PC-9 (cell line): ENCODE measurements at regions not wholly inside any gene's neighbourhood (a gene's known extent, or its start where the extent isn't known, plus 50 kb on each side); places are given as distances from the start of the nearest gene placed in this dataset.

Source experiments
- BruUV-seq: library from RNA; stranded (reverse); fragments of 400-500 nt; replicated peaks from 2 replicates; lab custom pipeline; 2021; lab: Mats Ljungman, UMichigan
- CTCF ChIA-PET: fragments of 300-600 bp; sonication (Branson Sonifier 250); formaldehyde crosslinking; loops from one replicate; lab custom pipeline; 2022; ENCODE audit warnings: antibody characterized with exemption; lab: Charles Lee
- POLR2A ChIA-PET: fragments of 300-600 bp; sonication (Branson Sonifier 250); formaldehyde crosslinking; loops from one replicate; lab custom pipeline; 2022; ENCODE audit warnings: antibody characterized with exemption; ENCODE audit not compliant: unreplicated experiment; lab: Charles Lee
- DNase-seq, 2 experiments: peaks; one replicate each; pipeline versions ENCODE4 v3.0.0 to v3.0.0-alpha.2; 2015 to 2022; ENCODE audit warnings: mixed read lengths in 1 of 2
- H2AFZ ChIP-seq: fragments of 200-600 bp; sonication (generic); 2 replicates; pipeline ENCODE4 v1.8.1; 2017; ENCODE audit warnings: antibody characterized with exemption
- H3F3A ChIP-seq: fragments of 200-600 bp; sonication (generic); 2 replicates; pipeline ENCODE4 v1.8.1; 2017; ENCODE audit warnings: antibody characterized with exemption, mild to moderate bottlenecking, low read depth; ENCODE audit not compliant: insufficient read depth
- H3K27ac ChIP-seq: fragments of 200-600 bp; sonication (generic); 2 replicates; pipeline ENCODE4 v1.6.1; 2016; ENCODE audit warnings: mixed run types
- H3K27me3 ChIP-seq: fragments of 200-600 bp; sonication (generic); 2 replicates; pipeline ENCODE4 v1.6.1; 2016; ENCODE audit warnings: low read depth, mixed run types; ENCODE audit not compliant: insufficient read depth
- H3K36me3 ChIP-seq: fragments of 200-600 bp; sonication (generic); 2 replicates; pipeline ENCODE4 v1.6.1; 2016; ENCODE audit warnings: low read depth, mixed run types
- H3K4me1 ChIP-seq: fragments of 200-600 bp; sonication (generic); replicated peaks from 2 replicates; pipeline ENCODE4 v1.6.1; 2016; ENCODE audit warnings: mixed run types; ENCODE audit not compliant: insufficient read depth
- H3K4me2 ChIP-seq: fragments of 200-600 bp; sonication (generic); 2 replicates; pipeline ENCODE4 v1.6.1; 2017; ENCODE audit warnings: mixed run types
- H3K4me3 ChIP-seq: fragments of 200-600 bp; sonication (generic); 2 replicates; pipeline ENCODE4 v1.6.1; 2016; ENCODE audit warnings: mixed run types
- H3K79me2 ChIP-seq: fragments of 200-600 bp; sonication (generic); 2 replicates; pipeline ENCODE4 v1.6.1; 2017; ENCODE audit warnings: low read depth, mixed run types
- H3K9me2 ChIP-seq: fragments of 200-600 bp; sonication (generic); 2 replicates; pipeline ENCODE4 v1.8.1; 2017; ENCODE audit warnings: mild to moderate bottlenecking; ENCODE audit not compliant: insufficient read depth
- H3K9me3 ChIP-seq: fragments of 200-600 bp; sonication (generic); 2 replicates; pipeline ENCODE4 v1.8.1; 2016; ENCODE audit warnings: low read depth; ENCODE audit not compliant: insufficient read depth
- H4K20me1 ChIP-seq: fragments of 200-600 bp; sonication (generic); 2 replicates; pipeline ENCODE4 v1.8.1; 2017; ENCODE audit not compliant: insufficient read depth
- EZH2 ChIP-seq: fragments of 200-600 bp; sonication (generic); IDR thresholded peaks from 2 replicates; pipeline ENCODE4 v1.8.0; 2017; ENCODE audit warnings: antibody characterized with exemption, low read depth
- intact Hi-C: fragments of 100-400 bp; cut with micrococcal nuclease; formaldehyde crosslinking; loops from one replicate; pipeline ENCODE4 v1.10.0; 2022; ENCODE audit not compliant: unreplicated experiment
- TF ChIP-seq, protein P1 (sequence below): fragments of 200-600 bp; sonication (generic); conservative IDR thresholded peaks from 2 replicates; pipeline ENCODE4 v1.6.1; 2017; ENCODE audit warnings: mixed run types, antibody characterized with exemption, mild to moderate bottlenecking, moderate library complexity

DNA sequence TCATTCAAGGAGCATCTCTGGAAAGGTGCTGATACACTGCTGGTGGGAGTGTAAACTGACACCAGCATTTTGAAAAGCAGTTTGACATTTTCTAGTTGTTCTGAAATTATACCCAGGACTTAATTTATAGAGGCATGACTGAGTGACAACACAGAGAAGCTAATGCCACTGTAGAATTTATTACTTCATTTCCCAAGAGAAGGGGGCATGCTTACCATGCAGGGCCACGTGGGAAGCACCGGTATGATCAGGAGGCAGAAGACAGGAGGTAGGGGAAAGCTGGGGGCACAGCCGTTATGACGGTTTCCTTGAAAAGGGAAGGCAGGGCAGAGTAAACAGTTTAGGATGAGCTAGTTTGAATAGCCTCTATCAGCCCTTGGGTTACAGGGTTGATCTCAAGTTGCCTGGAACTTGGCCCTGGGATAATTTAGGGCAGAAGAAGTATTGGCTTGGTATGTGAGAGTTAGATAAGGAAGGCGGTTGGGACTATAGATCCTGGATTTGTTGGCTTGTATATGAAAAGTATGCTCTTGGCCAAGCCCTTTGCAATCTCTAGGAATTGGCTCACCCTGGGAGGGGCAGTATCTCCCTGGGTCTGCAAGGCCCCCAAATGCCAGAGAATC is 305.7 kb downstream of the ENC1 start:
- DNase-seq = no peak
- TF ChIP-seq, protein P1, sequence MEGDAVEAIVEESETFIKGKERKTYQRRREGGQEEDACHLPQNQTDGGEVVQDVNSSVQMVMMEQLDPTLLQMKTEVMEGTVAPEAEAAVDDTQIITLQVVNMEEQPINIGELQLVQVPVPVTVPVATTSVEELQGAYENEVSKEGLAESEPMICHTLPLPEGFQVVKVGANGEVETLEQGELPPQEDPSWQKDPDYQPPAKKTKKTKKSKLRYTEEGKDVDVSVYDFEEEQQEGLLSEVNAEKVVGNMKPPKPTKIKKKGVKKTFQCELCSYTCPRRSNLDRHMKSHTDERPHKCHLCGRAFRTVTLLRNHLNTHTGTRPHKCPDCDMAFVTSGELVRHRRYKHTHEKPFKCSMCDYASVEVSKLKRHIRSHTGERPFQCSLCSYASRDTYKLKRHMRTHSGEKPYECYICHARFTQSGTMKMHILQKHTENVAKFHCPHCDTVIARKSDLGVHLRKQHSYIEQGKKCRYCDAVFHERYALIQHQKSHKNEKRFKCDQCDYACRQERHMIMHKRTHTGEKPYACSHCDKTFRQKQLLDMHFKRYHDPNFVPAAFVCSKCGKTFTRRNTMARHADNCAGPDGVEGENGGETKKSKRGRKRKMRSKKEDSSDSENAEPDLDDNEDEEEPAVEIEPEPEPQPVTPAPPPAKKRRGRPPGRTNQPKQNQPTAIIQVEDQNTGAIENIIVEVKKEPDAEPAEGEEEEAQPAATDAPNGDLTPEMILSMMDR = no peak
- no peak for TF ChIP-seq EZH2
- no peak overlapping the region for H3K27ac ChIP-seq
- intact Hi-C loops = no loop called here
- H3K9me3 ChIP-seq = peaks cover 3% of the 10 kb centered on the region; the same call in 1 of the 2 replicates
- H3K4me3 ChIP-seq = no peak overlapping the region
- no peaks in the 10 kb centered on the region for H3K4me1 ChIP-seq
- H3K27me3 ChIP-seq = no peaks in the 10 kb centered on the region
- no TSS peak for BruUV-seq
- no peak overlapping the region for H3K4me2 ChIP-seq
- no peaks in the 10 kb centered on the region for H3K79me2 ChIP-seq
- H2AFZ ChIP-seq = no peak overlapping the region
- no peaks in the 10 kb centered on the region for H4K20me1 ChIP-seq
- no peaks in the 10 kb centered on the region for H3K9me2 ChIP-seq
- ChIA-PET CTCF (no interaction called here), POLR2A (interaction anchor here (0.6 kb wide), 1 partner anchor 1700 kb away, joined by 5 read pairs; no protein-coding TSS in a partner anchor)
- no peaks in the 10 kb centered on the region for H3K36me3 ChIP-seq
- no peaks in the 10 kb centered on the region for H3F3A ChIP-seq

DNA sequence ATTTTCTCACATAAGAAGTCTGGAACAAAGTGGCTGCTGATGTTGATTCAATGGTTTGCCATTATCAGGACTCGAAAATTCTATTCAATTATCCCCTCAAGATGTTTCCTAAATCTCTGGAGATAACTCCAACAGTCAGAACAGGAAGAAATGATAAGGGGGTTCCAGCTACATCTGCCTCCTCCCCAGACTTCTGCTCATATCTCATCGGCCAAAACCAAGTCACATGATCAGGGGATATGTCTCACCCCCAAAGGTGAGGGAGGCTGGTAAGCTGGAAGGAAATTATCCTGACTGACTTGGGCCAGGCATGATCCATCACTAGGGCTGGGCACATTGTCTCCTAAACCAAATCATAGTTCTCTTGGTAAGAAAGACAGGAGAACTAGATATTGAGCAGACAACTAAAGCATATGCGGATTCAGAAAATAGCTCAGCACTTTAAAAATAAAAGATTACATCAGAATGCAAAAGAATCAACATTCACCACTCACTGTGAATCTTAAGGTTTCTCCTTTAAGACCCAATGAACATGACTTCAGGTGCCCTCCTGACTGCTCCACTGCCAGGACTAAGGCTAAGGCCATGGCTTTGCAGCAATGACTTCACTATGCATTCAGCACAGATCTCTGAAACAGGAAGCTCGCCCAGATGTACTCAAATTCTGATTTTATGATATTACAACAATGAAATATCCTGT is 306.3 kb downstream of the ENC1 start:
- no peaks in the 10 kb centered on the region for H3K79me2 ChIP-seq
- ChIA-PET POLR2A (interaction anchor here (0.6 kb wide), 1 partner anchor 1699 kb away, joined by 5 read pairs; no protein-coding TSS in a partner anchor), CTCF (no interaction called here)
- H3K27me3 ChIP-seq = no peaks in the 10 kb centered on the region
- no peaks in the 10 kb centered on the region for H4K20me1 ChIP-seq
- H3F3A ChIP-seq = no peaks in the 10 kb centered on the region
- no TSS peak for BruUV-seq
- peaks cover 3% of the 10 kb centered on the region; the same call in 1 of the 2 replicates for H3K9me3 ChIP-seq
- H2AFZ ChIP-seq = no peak overlapping the region
- no peak for DNase-seq
- H3K4me3 ChIP-seq = no peak overlapping the region
- H3K27ac ChIP-seq = no peak overlapping the region
- no peak for TF ChIP-seq EZH2
- TF ChIP-seq, protein P1 = no peak
- intact Hi-C loops = no loop called here
- H3K9me2 ChIP-seq = no peaks in the 10 kb centered on the region
- H3K4me1 ChIP-seq = no peaks in the 10 kb centered on the region
- H3K36me3 ChIP-seq = no peaks in the 10 kb centered on the region
- no peak overlapping the region for H3K4me2 ChIP-seq

- BruUV-seq = no TSS peak
- no peaks in the 10 kb centered on the region for H3K27me3 ChIP-seq
- peaks cover 3% of the 10 kb centered on the region; the same call in 1 of the 2 replicates for H3K9me3 ChIP-seq
- no peaks in the 10 kb centered on the region for H3F3A ChIP-seq
- no peaks in the 10 kb centered on the region for H3K79me2 ChIP-seq
- H4K20me1 ChIP-seq = no peaks in the 10 kb centered on the region
- ChIA-PET POLR2A (no interaction called here), CTCF (interaction anchor here (0.5 kb wide), 1 partner anchor 257 kb away, joined by 3 read pairs; no protein-coding TSS in a partner anchor)
- H3K36me3 ChIP-seq = no peaks in the 10 kb centered on the region
- H3K4me3 ChIP-seq = no peak overlapping the region
- no peak overlapping the region for H3K4me2 ChIP-seq
- no peak overlapping the region for H3K27ac ChIP-seq
- no peak overlapping the region for H2AFZ ChIP-seq
- peaks cover 5% of the 10 kb centered on the region for H3K4me1 ChIP-seq
- no peak for TF ChIP-seq EZH2
- TF ChIP-seq, protein P1 = no peak
- no peak for DNase-seq
- intact Hi-C loops = no loop called here
- H3K9me2 ChIP-seq = no peaks in the 10 kb centered on the region
These were observed 307.1 kb downstream of the ENC1 start for GRCh38 chr5:74333430-74333829.
